ENCODE measurements at regions not wholly inside any gene's neighbourhood (a gene's known extent, or its start where the extent isn't known, plus 50 kb on each side); places are given as distances from the start of the nearest gene placed in this dataset.

DNA sequence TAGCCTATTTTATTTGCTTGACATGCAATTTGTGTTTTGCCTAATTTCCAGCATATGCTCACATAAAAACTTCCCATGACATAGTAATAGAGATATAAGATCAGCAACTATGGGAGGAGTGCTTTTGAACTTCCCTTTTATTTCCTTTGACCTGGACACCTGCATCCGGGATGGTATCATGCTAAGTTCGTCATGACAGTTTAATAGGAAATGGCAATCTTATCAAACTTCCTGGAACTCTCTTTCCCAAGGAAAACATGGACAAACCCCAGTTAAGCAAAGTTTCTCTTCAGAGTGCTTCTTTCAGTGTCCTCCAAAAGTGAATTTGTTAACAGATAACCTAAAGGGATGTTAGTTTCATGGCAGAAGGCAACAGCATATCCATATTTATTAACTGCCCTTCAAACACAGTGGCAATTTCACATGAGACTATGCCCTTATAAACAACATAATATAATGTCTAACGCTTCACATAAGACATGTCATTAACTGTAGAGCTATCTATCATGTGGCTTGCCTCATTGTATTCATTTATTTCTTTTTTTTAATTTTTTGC, 474.7 kb upstream of the SEMA3A start:
- no peak for TF ChIP-seq ZNF384 (IDR thresholded peaks at IDR 0.05)
- no peak for TF ChIP-seq BHLHE40 (IDR thresholded peaks at IDR 0.05; ENCODE audit: borderline replicate concordance)
- TF ChIP-seq HDGF (IDR thresholded peaks at IDR 0.05; ENCODE audit: borderline replicate concordance): no peak
- no peak for TF ChIP-seq FOXK2 (IDR thresholded peaks at IDR 0.05)

All from HEK293T (cell line).